ENCODE measurements at regions not wholly inside any gene's neighbourhood (a gene's known extent, or its start where the extent isn't known, plus 50 kb on each side); places are given as distances from the start of the nearest gene placed in this dataset.

DNA sequence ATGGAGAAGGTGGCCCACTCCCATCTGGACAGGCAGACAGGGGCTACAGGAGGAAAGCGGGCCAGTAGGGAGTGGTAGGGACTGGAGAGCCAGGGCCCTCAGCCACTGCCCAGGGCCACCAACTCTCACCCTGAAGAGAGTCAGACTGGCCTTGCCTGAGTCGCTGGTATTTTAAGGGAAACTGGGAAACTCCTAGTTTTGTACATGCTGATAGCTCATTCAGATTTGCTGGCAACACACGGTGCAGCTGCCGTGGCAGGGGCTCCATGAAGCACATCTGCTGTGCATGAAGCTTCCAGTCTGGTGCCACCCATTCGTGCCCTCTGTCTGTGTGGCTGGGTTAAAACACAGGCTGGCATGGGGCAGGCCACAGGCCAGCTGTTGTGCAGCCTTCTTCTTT, 137.3 kb upstream of the GLI2 start:
- DNase-seq (ENCODE audit: low read depth), result no peak
- no peak overlapping the region for H3K4me3 ChIP-seq (ENCODE audit: low read length)
- TF ChIP-seq, protein P1, sequence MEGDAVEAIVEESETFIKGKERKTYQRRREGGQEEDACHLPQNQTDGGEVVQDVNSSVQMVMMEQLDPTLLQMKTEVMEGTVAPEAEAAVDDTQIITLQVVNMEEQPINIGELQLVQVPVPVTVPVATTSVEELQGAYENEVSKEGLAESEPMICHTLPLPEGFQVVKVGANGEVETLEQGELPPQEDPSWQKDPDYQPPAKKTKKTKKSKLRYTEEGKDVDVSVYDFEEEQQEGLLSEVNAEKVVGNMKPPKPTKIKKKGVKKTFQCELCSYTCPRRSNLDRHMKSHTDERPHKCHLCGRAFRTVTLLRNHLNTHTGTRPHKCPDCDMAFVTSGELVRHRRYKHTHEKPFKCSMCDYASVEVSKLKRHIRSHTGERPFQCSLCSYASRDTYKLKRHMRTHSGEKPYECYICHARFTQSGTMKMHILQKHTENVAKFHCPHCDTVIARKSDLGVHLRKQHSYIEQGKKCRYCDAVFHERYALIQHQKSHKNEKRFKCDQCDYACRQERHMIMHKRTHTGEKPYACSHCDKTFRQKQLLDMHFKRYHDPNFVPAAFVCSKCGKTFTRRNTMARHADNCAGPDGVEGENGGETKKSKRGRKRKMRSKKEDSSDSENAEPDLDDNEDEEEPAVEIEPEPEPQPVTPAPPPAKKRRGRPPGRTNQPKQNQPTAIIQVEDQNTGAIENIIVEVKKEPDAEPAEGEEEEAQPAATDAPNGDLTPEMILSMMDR (conservative IDR thresholded peaks at IDR 0.05; ENCODE audit: low read depth, low read length), result no peak

DNA sequence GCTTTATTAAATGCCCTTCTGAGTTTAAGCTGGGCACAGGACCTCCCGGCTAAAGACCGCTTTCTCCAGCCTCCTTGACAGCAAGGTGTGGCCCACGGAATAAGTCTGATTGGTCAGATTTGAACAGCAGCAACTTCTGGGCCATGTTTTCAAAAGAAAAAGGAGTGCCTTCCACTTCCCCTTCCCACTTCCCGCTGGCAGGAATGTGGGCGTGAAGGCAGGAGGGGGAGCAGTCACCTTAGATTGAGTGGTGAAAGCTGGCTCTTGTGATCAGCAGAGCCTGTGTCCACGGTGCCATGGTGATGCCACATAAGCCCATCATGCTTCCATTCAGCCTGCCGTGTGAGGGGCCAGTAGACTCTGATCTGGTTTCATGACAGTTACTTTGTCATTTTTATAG, 136.6 kb upstream of the GLI2 start:
- TF ChIP-seq, protein P1 (conservative IDR thresholded peaks at IDR 0.05; ENCODE audit: low read depth, low read length), result no peak
- DNase-seq (ENCODE audit: low read depth), result no peak
- no peak overlapping the region for H3K4me3 ChIP-seq (ENCODE audit: low read length)

DNA sequence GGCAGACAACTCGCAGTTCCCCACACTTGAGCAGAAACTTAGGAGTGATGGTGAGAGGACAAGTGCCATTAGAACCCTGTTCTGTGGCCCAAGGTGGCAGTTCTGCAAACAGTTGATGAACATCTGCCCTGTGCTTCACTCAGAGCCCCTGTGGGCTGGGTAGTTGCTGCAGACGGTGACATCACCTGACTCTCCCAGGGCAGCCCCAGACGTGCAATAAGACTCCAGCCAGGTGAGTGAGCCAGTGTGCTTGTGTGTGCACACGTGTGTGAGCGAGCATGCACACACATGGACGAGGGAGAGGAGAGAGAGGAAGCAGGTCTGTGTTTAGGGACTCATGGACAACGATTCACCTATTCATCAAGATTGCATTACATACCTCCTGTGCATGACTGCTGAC, 136.0 kb upstream of the GLI2 start:
- TF ChIP-seq, protein P1 (conservative IDR thresholded peaks at IDR 0.05; ENCODE audit: low read depth, low read length), result no peak
- DNase-seq (ENCODE audit: low read depth), result no peak
- H3K4me3 ChIP-seq (ENCODE audit: low read length), result no peak overlapping the region

DNA sequence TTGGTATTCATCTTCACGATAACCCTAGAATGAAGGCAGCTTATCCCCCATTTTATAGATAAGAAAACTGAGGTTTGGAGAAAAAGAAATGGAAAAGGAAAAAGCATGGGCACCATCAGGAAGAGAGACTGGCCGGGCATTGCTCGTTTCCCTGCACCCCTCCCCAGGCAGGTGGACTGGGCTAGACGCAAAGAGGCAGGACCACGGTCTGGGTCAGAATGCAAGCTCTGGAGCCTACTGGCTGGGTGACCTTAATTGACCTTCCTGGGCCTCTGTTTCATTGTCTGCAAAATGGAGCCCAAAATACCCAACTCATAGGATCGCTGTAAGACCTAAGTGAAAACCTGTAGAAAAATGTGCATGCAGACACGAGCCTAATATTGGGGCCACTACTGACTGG, 135.3 kb upstream of the GLI2 start:
- TF ChIP-seq, protein P1 (conservative IDR thresholded peaks at IDR 0.05; ENCODE audit: low read depth, low read length), result no peak
- DNase-seq (ENCODE audit: low read depth), result no peak

DNA sequence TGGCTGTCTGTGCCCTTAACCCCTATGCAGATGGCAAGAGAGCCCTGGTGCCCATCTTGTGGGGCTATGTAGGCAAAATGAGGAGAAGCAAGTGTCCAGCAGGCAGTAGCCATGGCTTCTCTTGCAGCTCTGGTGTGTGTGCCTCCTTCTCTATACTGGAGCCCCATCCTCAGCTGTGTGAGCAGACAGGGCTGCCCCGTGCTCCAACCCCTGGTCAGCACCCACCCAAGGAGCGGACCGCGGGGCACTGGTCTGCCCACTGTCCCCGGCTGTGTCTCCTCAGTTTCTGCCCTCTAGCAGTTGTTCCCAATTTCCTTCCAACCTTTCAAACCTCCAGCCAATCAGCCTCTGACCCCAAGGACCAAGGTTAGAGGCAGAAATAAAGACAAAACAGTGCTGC, 134.9 kb upstream of the GLI2 start:
- TF ChIP-seq, protein P1 (conservative IDR thresholded peaks at IDR 0.05; ENCODE audit: low read depth, low read length), result no peak
- H3K4me3 ChIP-seq (ENCODE audit: low read length), result no peak overlapping the region
- no peak for DNase-seq (ENCODE audit: low read depth)

More for the DNA sequence above, 135.3 kb upstream of the GLI2 start:
- H3K4me3 ChIP-seq (ENCODE audit: low read length), result no peak overlapping the region

DNA sequence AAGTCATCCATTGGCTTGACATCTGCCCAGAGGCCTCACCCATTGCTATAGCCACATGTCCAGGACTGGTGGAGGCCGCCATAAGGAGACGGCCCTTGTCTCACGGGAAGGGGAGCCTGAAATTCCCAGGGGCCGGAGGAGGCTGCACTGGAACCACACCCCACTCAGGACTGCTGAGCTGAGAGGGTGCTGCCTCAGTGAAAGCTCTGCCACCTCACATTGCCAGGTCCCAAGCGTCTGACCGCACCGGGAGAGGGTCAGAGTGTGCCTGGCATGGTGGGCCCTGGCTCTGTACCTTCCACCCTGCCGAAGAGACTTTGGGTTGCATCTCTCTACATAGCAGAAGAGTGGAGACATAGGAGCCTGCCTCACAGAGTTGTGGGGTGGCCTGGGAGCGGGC, 134.1 kb upstream of the GLI2 start:
- TF ChIP-seq, protein P1 (conservative IDR thresholded peaks at IDR 0.05; ENCODE audit: low read depth, low read length), result no peak
- no peak for DNase-seq (ENCODE audit: low read depth)

DNA sequence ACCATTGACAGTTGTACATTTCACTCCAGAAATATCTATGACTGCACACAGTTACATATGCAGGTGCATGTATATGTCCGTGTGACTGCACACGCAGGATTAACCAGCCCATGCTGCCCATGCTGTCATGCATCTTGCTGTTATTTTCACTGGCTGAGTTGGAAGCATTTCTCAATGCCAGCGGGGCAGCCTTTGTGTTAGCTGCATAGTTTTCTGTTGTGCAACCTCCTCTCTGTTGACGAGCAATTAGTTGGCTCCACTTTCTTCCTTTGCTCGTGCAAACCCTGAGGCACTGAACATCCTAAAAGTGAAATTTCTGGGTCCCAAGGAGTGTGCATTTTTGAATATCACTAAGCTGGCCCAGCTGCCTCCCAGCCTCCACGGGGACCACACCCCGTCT, 133.4 kb upstream of the GLI2 start:
- TF ChIP-seq, protein P1 (conservative IDR thresholded peaks at IDR 0.05; ENCODE audit: low read depth, low read length), result no peak
- DNase-seq (ENCODE audit: low read depth), result no peak
- no peak overlapping the region for H3K4me3 ChIP-seq (ENCODE audit: low read length)

More for the DNA sequence above, 134.1 kb upstream of the GLI2 start:
- no peak overlapping the region for H3K4me3 ChIP-seq (ENCODE audit: low read length)
